ENCODE measurements at regions not wholly inside any gene's neighbourhood (a gene's known extent, or its start where the extent isn't known, plus 50 kb on each side); places are given as distances from the start of the nearest gene placed in this dataset.
"Not testable (repeated sequence)": the region's sequence is repeated elsewhere in the genome, so short reads cannot be mapped to it uniquely, and the experiment has no call there.

- CTCF ChIA-PET, result no interaction called here
Observed at GRCh38 chr11:116366451-116366850, 406.3 kb downstream of the BUD13 start.

GRCh38 chr11:116364925-116365324 lies 407.9 kb downstream of the BUD13 start:
- CTCF ChIA-PET, POLR2A ChIA-PET: not testable (repeated sequence)

More at GRCh38 chr11:116366451-116366850, 406.3 kb downstream of the BUD13 start:
- POLR2A ChIA-PET, result no interaction called here

GRCh38 chr11:116364348-116364747 lies 408.4 kb downstream of the BUD13 start:
- CTCF ChIA-PET, result no interaction called here
- POLR2A ChIA-PET, result no interaction called here

GRCh38 chr11:116360221-116360941 lies 412.4 kb downstream of the BUD13 start:
- POLR2A ChIA-PET, result no interaction called here
- CTCF ChIA-PET, result no interaction called here

- ChIA-PET CTCF (no interaction called here), POLR2A (no interaction called here)
Observed at GRCh38 chr11:116357784-116358544, 414.8 kb downstream of the BUD13 start.

- ChIA-PET CTCF (no interaction called here), POLR2A (no interaction called here)
Observed at GRCh38 chr11:116356451-116356850, 416.3 kb downstream of the BUD13 start.

- ChIA-PET POLR2A (no interaction called here), CTCF (no interaction called here)
Observed at GRCh38 chr11:116355104-116355503, 417.7 kb downstream of the BUD13 start.

GRCh38 chr11:116353589-116353988 lies 419.2 kb downstream of the BUD13 start:
- POLR2A ChIA-PET, result no interaction called here
- CTCF ChIA-PET, result no interaction called here

GRCh38 chr11:116352881-116353280 lies 419.9 kb downstream of the BUD13 start:
- ChIA-PET POLR2A (no interaction called here), CTCF (no interaction called here)

GRCh38 chr11:116348226-116348625 lies 424.6 kb downstream of the BUD13 start:
- ChIA-PET CTCF (no interaction called here), POLR2A (no interaction called here)

- CTCF ChIA-PET, result no interaction called here
- POLR2A ChIA-PET, result no interaction called here
Observed at GRCh38 chr11:116345575-116345974, 427.2 kb downstream of the BUD13 start.

GRCh38 chr11:116344601-116345000 lies 428.2 kb downstream of the BUD13 start:
- ChIA-PET POLR2A (no interaction called here), CTCF (no interaction called here)

GRCh38 chr11:116343270-116343669 lies 429.5 kb downstream of the BUD13 start:
- CTCF ChIA-PET, result no interaction called here
- POLR2A ChIA-PET, result no interaction called here

- ChIA-PET CTCF (no interaction called here), POLR2A (no interaction called here)
Observed at GRCh38 chr11:116342148-116342547, 430.6 kb downstream of the BUD13 start.

GRCh38 chr11:116339306-116340098 lies 433.3 kb downstream of the BUD13 start:
- ChIA-PET CTCF (no interaction called here), POLR2A (no interaction called here)

GRCh38 chr11:116338500-116338899 lies 434.3 kb downstream of the BUD13 start:
- POLR2A ChIA-PET, CTCF ChIA-PET: not testable (repeated sequence)

- ChIA-PET POLR2A (no interaction called here), CTCF (no interaction called here)
Observed at GRCh38 chr11:116336540-116336939, 436.2 kb downstream of the BUD13 start.

- ChIA-PET CTCF (no interaction called here), POLR2A (no interaction called here)
Observed at GRCh38 chr11:116335891-116336290, 436.9 kb downstream of the BUD13 start.

- ChIA-PET POLR2A (no interaction called here), CTCF (no interaction called here)
Observed at GRCh38 chr11:116335078-116335477, 437.7 kb downstream of the BUD13 start.

GRCh38 chr11:116334596-116334995 lies 438.2 kb downstream of the BUD13 start:
- POLR2A ChIA-PET, result no interaction called here
- CTCF ChIA-PET, result no interaction called here

GRCh38 chr11:116333001-116333535 lies 439.7 kb downstream of the BUD13 start:
- ChIA-PET POLR2A (no interaction called here), CTCF (no interaction called here)
